Stimulated activated CD8-positive, alpha-beta memory T cell treated with anti-CD3 and anti-CD28 coated beads, Interleukin-2, amount 100 ng/mL, for 48 hours (primary cell): ENCODE measurements at regions not wholly inside any gene's neighbourhood (a gene's known extent, or its start where the extent isn't known, plus 50 kb on each side); places are given as distances from the start of the nearest gene placed in this dataset.

Experiments used
- DNase-seq, 2 donors: peaks; one replicate each; pipeline ENCODE4 v3.0.0-alpha.2; 2020; ENCODE audit warnings: low read depth in 2 of 2

GRCh38 chr17:77572065-77572601 is 386.4 kb upstream of the TNRC6C start:
- DNase-seq = no peak

GRCh38 chr17:77572851-77573250 is 385.7 kb upstream of the TNRC6C start:
- no peak for DNase-seq

GRCh38 chr17:77577491-77577890 is 381.0 kb upstream of the TNRC6C start:
- no peak for DNase-seq

GRCh38 chr17:77579131-77579530 is 379.4 kb upstream of the TNRC6C start:
- DNase-seq = no peak

GRCh38 chr17:77579682-77580081 is 378.8 kb upstream of the TNRC6C start:
- DNase-seq = no peak

GRCh38 chr17:77580531-77581270 is 377.8 kb upstream of the TNRC6C start:
- DNase-seq = no peak

- no peak for DNase-seq
Measured at GRCh38 chr17:77581480-77581879, 377.0 kb upstream of the TNRC6C start.

- DNase-seq = no peak
Measured at GRCh38 chr17:77585142-77585860, 373.2 kb upstream of the TNRC6C start.

- DNase-seq = no peak
Measured at GRCh38 chr17:77590951-77591735, 367.4 kb upstream of the TNRC6C start.

GRCh38 chr17:77592106-77592865 is 366.2 kb upstream of the TNRC6C start:
- DNase-seq = no peak

- no peak for DNase-seq
Measured at GRCh38 chr17:77593081-77593480, 365.4 kb upstream of the TNRC6C start.

- peak in 1 of 2 donors; percentile 9 for DNase-seq
Measured at GRCh38 chr17:77594416-77595209, 363.9 kb upstream of the TNRC6C start.

GRCh38 chr17:77596491-77597417 is 361.7 kb upstream of the TNRC6C start:
- no peak for DNase-seq

GRCh38 chr17:77597418-77598240 is 360.9 kb upstream of the TNRC6C start:
- no peak for DNase-seq

- no peak for DNase-seq
Measured at GRCh38 chr17:77598241-77598620, 360.3 kb upstream of the TNRC6C start.

GRCh38 chr17:77599699-77600098 is 358.8 kb upstream of the TNRC6C start:
- no peak for DNase-seq

- no peak for DNase-seq
Measured at GRCh38 chr17:77600346-77600745, 358.2 kb upstream of the TNRC6C start.

- DNase-seq = no peak
Measured at GRCh38 chr17:77601054-77601979, 357.2 kb upstream of the TNRC6C start.
